ENCODE measurements at regions not wholly inside any gene's neighbourhood (a gene's known extent, or its start where the extent isn't known, plus 50 kb on each side); places are given as distances from the start of the nearest gene placed in this dataset.
"Not testable (repeated sequence)": the region's sequence is repeated elsewhere in the genome, so short reads cannot be mapped to it uniquely, and the experiment has no call there.

GRCh38 chr12:71282020-71282419 is 124.2 kb upstream of the TSPAN8 start:
- H3K27ac ChIP-seq = no peak overlapping the region
- no peaks in the 10 kb centered on the region for H3K27me3 ChIP-seq
- H3K9me3 ChIP-seq = no peaks in the 10 kb centered on the region
- no peak overlapping the region for H3K4me3 ChIP-seq
- 58 to 83% (median 80%) methylated on average over 4 of the region's 4 CpGs for WGBS, 5 donors
- H3K36me3 ChIP-seq = no peaks in the 10 kb centered on the region
- intact Hi-C loops (cut with DNase I; ENCODE audit: low total_unique reads) = no loop called here
- no peak for DNase-seq
- TF ChIP-seq POLR2A (IDR thresholded peaks at IDR 0.05) (no peak), CTCF (IDR thresholded peaks at IDR 0.05) (no peak), POLR2AphosphoS5 (IDR thresholded peaks at IDR 0.05) (no peak), EP300 (IDR thresholded peaks at IDR 0.05) (no peak)
- H3K4me1 ChIP-seq = no peaks in the 10 kb centered on the region

GRCh38 chr12:71281425-71281824 is 123.6 kb upstream of the TSPAN8 start:
- 71 to 90% (median 84%) methylated on average over 2 of the region's 2 CpGs for WGBS, 5 donors
- no peak for DNase-seq
- peaks cover 0 to 2% (median 0%) of the 10 kb centered on the region in 4 donors for H3K4me1 ChIP-seq
- TF ChIP-seq POLR2A (IDR thresholded peaks at IDR 0.05) (no peak), EP300 (IDR thresholded peaks at IDR 0.05) (no peak), POLR2AphosphoS5 (IDR thresholded peaks at IDR 0.05) (no peak), CTCF (IDR thresholded peaks at IDR 0.05) (no peak)
- no peaks in the 10 kb centered on the region for H3K9me3 ChIP-seq
- no peak overlapping the region for H3K4me3 ChIP-seq
- no peaks in the 10 kb centered on the region for H3K36me3 ChIP-seq
- H3K27ac ChIP-seq = no peak overlapping the region
- H3K27me3 ChIP-seq = no peaks in the 10 kb centered on the region
- intact Hi-C loops (cut with DNase I; ENCODE audit: low total_unique reads) = no loop called here

- DNase-seq = no peak
These were observed 120.1 kb upstream of the TSPAN8 start for GRCh38 chr12:71277866-71278265.

GRCh38 chr12:71276541-71276940 is 118.7 kb upstream of the TSPAN8 start:
- H3K4me1 ChIP-seq = peaks cover 0 to 6% (median 0%) of the 10 kb centered on the region in 4 donors
- peak in 1 of 2 donors; percentile 18 for DNase-seq
- no peaks in the 10 kb centered on the region for H3K36me3 ChIP-seq
- no peaks in the 10 kb centered on the region for H3K27me3 ChIP-seq
- intact Hi-C loops (cut with DNase I; ENCODE audit: low total_unique reads) = no loop called here
- H3K4me3 ChIP-seq = no peak overlapping the region
- TF ChIP-seq EP300 (IDR thresholded peaks at IDR 0.05) (no peak), CTCF (IDR thresholded peaks at IDR 0.05) (no peak), POLR2AphosphoS5 (IDR thresholded peaks at IDR 0.05) (no peak), POLR2A (IDR thresholded peaks at IDR 0.05) (no peak)
- H3K27ac ChIP-seq = no peak overlapping the region
- H3K9me3 ChIP-seq = no peaks in the 10 kb centered on the region

More at GRCh38 chr12:71277866-71278265, 120.1 kb upstream of the TSPAN8 start:
- H3K27me3 ChIP-seq = no peaks in the 10 kb centered on the region
- H3K4me1 ChIP-seq = peaks cover 0 to 6% (median 0%) of the 10 kb centered on the region in 4 donors
- no peak overlapping the region for H3K27ac ChIP-seq
- 88 to 98% (median 93%) methylated on average over 1 of the region's 1 CpG for WGBS, 5 donors
- H3K36me3 ChIP-seq = no peaks in the 10 kb centered on the region
- H3K4me3 ChIP-seq = no peak overlapping the region
- no peaks in the 10 kb centered on the region for H3K9me3 ChIP-seq
- intact Hi-C loops (cut with DNase I; ENCODE audit: low total_unique reads) = no loop called here
- no peak for TF ChIP-seq POLR2A (IDR thresholded peaks at IDR 0.05)
- no peak for TF ChIP-seq EP300 (IDR thresholded peaks at IDR 0.05)
- TF ChIP-seq POLR2AphosphoS5 (IDR thresholded peaks at IDR 0.05) = no peak
- TF ChIP-seq CTCF (IDR thresholded peaks at IDR 0.05) = no peak

- 84 to 95% (median 90%) methylated on average over 2 of the region's 2 CpGs for WGBS, 5 donors
- DNase-seq; H3K36me3 ChIP-seq; H3K27me3 ChIP-seq; H3K4me3 ChIP-seq; H3K4me1 ChIP-seq; H3K27ac ChIP-seq; H3K9me3 ChIP-seq; intact Hi-C loops (cut with DNase I; ENCODE audit: low total_unique reads): not testable (repeated sequence)
These were observed 113.0 kb upstream of the TSPAN8 start for GRCh38 chr12:71270794-71271193.
